Left lung (tissue), 4 donors: ENCODE measurements at regions not wholly inside any gene's neighbourhood (a gene's known extent, or its start where the extent isn't known, plus 50 kb on each side); places are given as distances from the start of the nearest gene placed in this dataset.
A peak's percentile ranks its signal among the peaks of the same experiment; 100 is the strongest.

Experiments
- ATAC-seq: fragments of 200-7000 bp; cut with Tn5 transposase; one replicate; pipeline ENCODE4 v1.9.1; 2020; ENCODE audit warnings: moderate library complexity
- DNase-seq, 4 donors: peaks; one replicate each; pipeline ENCODE4 v3.0.0-alpha.2; 2013 to 2020
- H3K27ac ChIP-seq, 2 donors: fragments of 200-600 bp; sonication (generic) in 1 of 2; one replicate each; pipeline versions ENCODE4 v1.5.0 to v1.8.0; 2020 to 2021
- H3K27me3 ChIP-seq, 2 donors: fragments of 200-600 bp; sonication (generic) in 1 of 2; one replicate each; pipeline versions ENCODE4 v1.5.0 to v1.8.0; 2020 to 2021
- H3K36me3 ChIP-seq, 2 donors: fragments of 200-600 bp; sonication (generic) in 1 of 2; one replicate each; pipeline versions ENCODE4 v1.5.0 to v1.8.0; 2020 to 2021
- H3K4me1 ChIP-seq, 2 donors: fragments of 200-600 bp; one replicate each; pipeline ENCODE4 v1.8.0; 2021
- H3K4me3 ChIP-seq, 2 donors: fragments of 200-600 bp; sonication (generic) in 1 of 2; one replicate each; pipeline versions ENCODE4 v1.5.0 to v1.8.0; 2020 to 2021; ENCODE audit warnings: mild to moderate bottlenecking in 1 of 2
- H3K9me3 ChIP-seq, 2 donors: fragments of 200-600 bp; sonication (generic) in 1 of 2; one replicate each; pipeline versions ENCODE4 v1.5.0 to v1.8.0; 2020 to 2021
- intact Hi-C, 2 donors: fragments of 100-400 bp; cut with DNase I; formaldehyde crosslinking; loops; one replicate each; pipeline versions ENCODE4 v1.11.2 to v1.14.2; 2022
- TF ChIP-seq, protein P1 (sequence below), 2 donors: fragments of 200-600 bp; sonication (generic) in 1 of 2; IDR thresholded peaks; one replicate each; pipeline versions ENCODE4 v1.5.0 to v1.8.0; 2021; ENCODE audit warnings: antibody characterized with exemption in 2 of 2
- donor health status: DM: no; HTN: yes; CAD: no.
- donor health status: DM: no; HTN: no; CAD: no.

- TF ChIP-seq, protein P1, sequence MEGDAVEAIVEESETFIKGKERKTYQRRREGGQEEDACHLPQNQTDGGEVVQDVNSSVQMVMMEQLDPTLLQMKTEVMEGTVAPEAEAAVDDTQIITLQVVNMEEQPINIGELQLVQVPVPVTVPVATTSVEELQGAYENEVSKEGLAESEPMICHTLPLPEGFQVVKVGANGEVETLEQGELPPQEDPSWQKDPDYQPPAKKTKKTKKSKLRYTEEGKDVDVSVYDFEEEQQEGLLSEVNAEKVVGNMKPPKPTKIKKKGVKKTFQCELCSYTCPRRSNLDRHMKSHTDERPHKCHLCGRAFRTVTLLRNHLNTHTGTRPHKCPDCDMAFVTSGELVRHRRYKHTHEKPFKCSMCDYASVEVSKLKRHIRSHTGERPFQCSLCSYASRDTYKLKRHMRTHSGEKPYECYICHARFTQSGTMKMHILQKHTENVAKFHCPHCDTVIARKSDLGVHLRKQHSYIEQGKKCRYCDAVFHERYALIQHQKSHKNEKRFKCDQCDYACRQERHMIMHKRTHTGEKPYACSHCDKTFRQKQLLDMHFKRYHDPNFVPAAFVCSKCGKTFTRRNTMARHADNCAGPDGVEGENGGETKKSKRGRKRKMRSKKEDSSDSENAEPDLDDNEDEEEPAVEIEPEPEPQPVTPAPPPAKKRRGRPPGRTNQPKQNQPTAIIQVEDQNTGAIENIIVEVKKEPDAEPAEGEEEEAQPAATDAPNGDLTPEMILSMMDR (IDR thresholded peaks at IDR 0.05), result no peak
- DNase-seq, result no peak
- peaks cover 0 to 21% of the 10 kb centered on the region in 2 donors for H3K27me3 ChIP-seq
- H3K4me3 ChIP-seq, result no peak overlapping the region
- H3K36me3 ChIP-seq, result no peaks in the 10 kb centered on the region
- ATAC-seq, result peak; percentile 51
- H3K9me3 ChIP-seq, result peaks cover 0 to 2% of the 10 kb centered on the region in 2 donors
- intact Hi-C loops, result no loop called here
- no peak overlapping the region for H3K27ac ChIP-seq
- no peaks in the 10 kb centered on the region for H3K4me1 ChIP-seq
These were observed 53.1 kb downstream of the GSX2 start for GRCh38 chr4:54152846-54153600.

GRCh38 chr4:54155936-54156335 lies 56.0 kb downstream of the GSX2 start:
- intact Hi-C loops, result no loop called here
- ATAC-seq (no peak), DNase-seq (no peak)
- peaks cover 0 to 2% of the 10 kb centered on the region in 2 donors for H3K27me3 ChIP-seq
- H3K4me1 ChIP-seq, result no peaks in the 10 kb centered on the region
- H3K4me3 ChIP-seq, result no peak overlapping the region
- H3K36me3 ChIP-seq, result no peaks in the 10 kb centered on the region
- peaks cover 0 to 10% of the 10 kb centered on the region in 2 donors for H3K9me3 ChIP-seq
- H3K27ac ChIP-seq, result no peak overlapping the region
- TF ChIP-seq, protein P1 (IDR thresholded peaks at IDR 0.05), result no peak

DNA sequence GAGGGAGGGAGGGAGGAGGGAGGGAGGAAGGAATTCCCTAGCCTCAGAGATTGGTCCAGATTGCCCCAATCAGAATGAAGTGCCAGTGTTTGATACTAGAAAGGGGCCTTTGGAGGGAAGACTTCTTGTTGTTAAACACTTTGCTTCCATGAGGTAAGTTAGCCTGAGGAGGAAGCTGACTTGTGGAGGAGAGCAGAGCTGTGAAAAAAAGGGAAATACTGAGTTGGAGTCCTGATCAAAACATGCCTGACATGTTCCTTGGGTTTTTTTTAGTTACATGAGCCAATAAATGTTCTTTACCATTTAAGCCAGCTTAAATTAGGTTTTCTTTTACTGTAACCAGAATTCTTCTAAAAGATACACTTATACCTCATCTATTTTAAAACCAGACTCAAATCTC lies 57.6 kb downstream of the GSX2 start:
- Histone ChIP-seq H3K4me3 (no peak overlapping the region), H3K4me1 (no peaks in the 10 kb centered on the region), H3K27ac (no peak overlapping the region), H3K36me3 (no peaks in the 10 kb centered on the region), H3K9me3 (peaks cover 0 to 10% of the 10 kb centered on the region in 2 donors), H3K27me3 (no peaks in the 10 kb centered on the region)
- intact Hi-C loops, result no loop called here
- no peak for DNase-seq
- TF ChIP-seq, protein P1 (IDR thresholded peaks at IDR 0.05), result no peak
- ATAC-seq, result no peak

DNA sequence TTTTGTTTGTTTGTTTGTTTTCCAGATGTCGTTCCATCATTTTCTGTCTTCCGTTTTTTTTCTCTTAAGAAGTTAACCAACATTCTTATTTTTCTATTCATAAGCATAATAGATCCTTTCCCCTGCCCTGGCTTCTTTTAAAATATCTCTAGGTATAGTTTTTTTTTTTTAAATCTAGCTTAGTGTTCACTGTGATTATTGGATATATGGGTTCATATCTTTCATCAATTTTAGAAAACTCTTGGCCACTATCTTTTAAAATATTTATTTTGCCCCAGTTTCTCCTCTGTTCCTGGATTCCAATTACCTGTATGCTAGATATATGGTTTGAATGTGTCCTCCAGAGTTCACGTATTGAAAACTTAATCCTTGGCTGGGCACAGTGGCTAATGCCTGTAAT lies 59.6 kb downstream of the GSX2 start:
- Histone ChIP-seq H3K27ac (no peak overlapping the region), H3K4me1 (no peaks in the 10 kb centered on the region), H3K36me3 (no peaks in the 10 kb centered on the region), H3K9me3 (peaks cover 0 to 10% of the 10 kb centered on the region in 2 donors), H3K27me3 (no peaks in the 10 kb centered on the region), H3K4me3 (no peak overlapping the region)
- intact Hi-C loops, result no loop called here
- ATAC-seq, result no peak
- no peak for DNase-seq
- TF ChIP-seq, protein P1 (IDR thresholded peaks at IDR 0.05), result no peak

DNA sequence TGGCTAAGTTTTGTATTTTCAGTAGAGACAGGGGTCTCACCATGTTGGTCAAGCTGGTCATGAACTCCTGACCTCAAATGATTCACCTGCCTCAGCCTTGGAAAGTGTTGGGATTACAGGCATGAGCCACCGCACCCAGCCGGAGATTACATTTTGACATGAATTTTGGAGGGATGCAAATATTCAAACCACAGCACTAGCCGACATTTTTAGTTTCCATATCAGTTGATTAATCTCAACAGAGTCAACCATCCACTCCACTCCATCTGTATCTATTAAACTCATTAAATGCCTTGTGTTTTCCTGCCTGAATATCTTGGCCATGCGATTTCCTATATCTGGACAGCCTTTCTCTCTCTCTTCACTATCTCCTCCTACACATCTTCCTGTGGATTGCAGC lies 64.1 kb upstream of the PDGFRA start:
- H3K27me3 ChIP-seq, result peaks cover 0 to 5% of the 10 kb centered on the region in 2 donors
- no peak for DNase-seq
- no peak overlapping the region for H3K27ac ChIP-seq
- no peaks in the 10 kb centered on the region for H3K36me3 ChIP-seq
- peaks cover 0 to 5% of the 10 kb centered on the region in 2 donors for H3K9me3 ChIP-seq
- TF ChIP-seq, protein P1 (IDR thresholded peaks at IDR 0.05), result no peak
- no peak overlapping the region for H3K4me3 ChIP-seq
- ATAC-seq, result no peak
- intact Hi-C loops, result no loop called here
- H3K4me1 ChIP-seq, result no peaks in the 10 kb centered on the region
